OCI-LY1 (cell line): ENCODE measurements at regions not wholly inside any gene's neighbourhood (a gene's known extent, or its start where the extent isn't known, plus 50 kb on each side); places are given as distances from the start of the nearest gene placed in this dataset.

ENCODE experiments used
- EZH2 ChIP-seq: fragments of 200-600 bp; sonication (generic), shearing (Covaris generic); IDR thresholded peaks from 2 replicates; pipeline ENCODE4 v1.8.0; 2017; ENCODE audit warnings: borderline replicate concordance, mixed run types, mild to moderate bottlenecking, antibody characterized with exemption, low read length, moderate library complexity, mixed read lengths
- TF ChIP-seq, protein P1 (sequence below): fragments of 200-600 bp; sonication (generic), shearing (Covaris generic); IDR thresholded peaks from 2 replicates; pipeline ENCODE4 v1.5.1; 2017; ENCODE audit warnings: mild to moderate bottlenecking, antibody characterized with exemption, low read length, moderate library complexity, mixed read lengths

- TF ChIP-seq, protein P1, sequence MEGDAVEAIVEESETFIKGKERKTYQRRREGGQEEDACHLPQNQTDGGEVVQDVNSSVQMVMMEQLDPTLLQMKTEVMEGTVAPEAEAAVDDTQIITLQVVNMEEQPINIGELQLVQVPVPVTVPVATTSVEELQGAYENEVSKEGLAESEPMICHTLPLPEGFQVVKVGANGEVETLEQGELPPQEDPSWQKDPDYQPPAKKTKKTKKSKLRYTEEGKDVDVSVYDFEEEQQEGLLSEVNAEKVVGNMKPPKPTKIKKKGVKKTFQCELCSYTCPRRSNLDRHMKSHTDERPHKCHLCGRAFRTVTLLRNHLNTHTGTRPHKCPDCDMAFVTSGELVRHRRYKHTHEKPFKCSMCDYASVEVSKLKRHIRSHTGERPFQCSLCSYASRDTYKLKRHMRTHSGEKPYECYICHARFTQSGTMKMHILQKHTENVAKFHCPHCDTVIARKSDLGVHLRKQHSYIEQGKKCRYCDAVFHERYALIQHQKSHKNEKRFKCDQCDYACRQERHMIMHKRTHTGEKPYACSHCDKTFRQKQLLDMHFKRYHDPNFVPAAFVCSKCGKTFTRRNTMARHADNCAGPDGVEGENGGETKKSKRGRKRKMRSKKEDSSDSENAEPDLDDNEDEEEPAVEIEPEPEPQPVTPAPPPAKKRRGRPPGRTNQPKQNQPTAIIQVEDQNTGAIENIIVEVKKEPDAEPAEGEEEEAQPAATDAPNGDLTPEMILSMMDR: no peak
- TF ChIP-seq EZH2: no peak
These were observed 291.2 kb upstream of the STXBP5 start for GRCh38 chr6:146912730-146913685.
